Peyer's patch (tissue), 4 donors: ENCODE measurements at regions not wholly inside any gene's neighbourhood (a gene's known extent, or its start where the extent isn't known, plus 50 kb on each side); places are given as distances from the start of the nearest gene placed in this dataset.

ENCODE experiments used
- POLR2A ChIP-seq, 2 donors: fragments of 450-650 bp; IDR thresholded peaks; one replicate each; pipeline ENCODE4 v1.5.1; 2017; ENCODE audit warnings: antibody characterized with exemption in 2 of 2, mild to moderate bottlenecking in 2 of 2, moderate library complexity in 2 of 2
- TF ChIP-seq, protein P1 (sequence below), 6 experiments: fragments of 450-650 bp in 4 of 6; fragments of 200-600 bp in 2 of 6; sonication (generic) in 1 of 6; IDR thresholded peaks; one replicate each; pipeline ENCODE4 v1.5.1; 2017 to 2019; ENCODE audit warnings: antibody characterized with exemption in 6 of 6, mild to moderate bottlenecking in 3 of 6, moderate library complexity in 1 of 6

DNA sequence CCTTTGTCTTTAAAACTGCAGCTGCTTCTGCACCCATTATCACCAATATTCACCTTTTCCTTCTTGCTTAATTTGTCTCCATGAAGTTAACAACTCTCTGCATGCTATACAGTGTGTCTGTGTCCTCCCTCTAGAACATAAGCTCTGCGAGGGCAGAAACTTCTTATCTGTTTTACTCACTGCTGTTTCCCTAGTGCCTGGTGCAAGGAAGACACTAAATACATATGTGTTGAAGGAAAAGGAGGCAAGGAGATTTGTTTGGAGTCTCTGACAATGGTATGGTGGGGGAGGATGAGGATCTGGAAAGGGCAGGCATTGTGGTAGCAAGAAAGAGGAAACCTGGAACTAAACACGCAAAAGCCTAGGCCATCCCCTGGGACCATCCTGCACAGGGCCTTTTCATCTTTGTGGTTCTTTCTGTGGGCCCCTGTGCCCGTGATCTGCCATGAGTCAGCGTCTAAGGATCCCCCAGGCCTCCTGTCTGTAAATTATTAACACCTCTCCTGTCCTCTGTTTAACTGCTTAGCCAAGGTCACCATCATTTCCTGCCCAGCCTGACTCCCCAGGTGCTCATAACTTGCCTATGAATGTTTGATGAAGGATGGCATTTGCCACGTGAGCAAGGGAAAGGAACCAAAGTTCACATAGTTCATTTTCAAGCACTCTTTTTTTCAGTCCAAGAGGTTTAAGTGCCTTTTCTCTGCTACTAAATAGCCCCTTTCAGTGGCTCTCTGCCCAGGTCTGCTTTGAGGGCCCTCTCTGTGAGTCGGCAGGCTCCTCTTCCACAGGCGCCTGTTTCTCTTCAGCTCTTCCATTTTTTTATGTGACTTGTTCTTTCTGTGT is 131.1 kb downstream of the RASSF10 start:
- TF ChIP-seq, protein P1, sequence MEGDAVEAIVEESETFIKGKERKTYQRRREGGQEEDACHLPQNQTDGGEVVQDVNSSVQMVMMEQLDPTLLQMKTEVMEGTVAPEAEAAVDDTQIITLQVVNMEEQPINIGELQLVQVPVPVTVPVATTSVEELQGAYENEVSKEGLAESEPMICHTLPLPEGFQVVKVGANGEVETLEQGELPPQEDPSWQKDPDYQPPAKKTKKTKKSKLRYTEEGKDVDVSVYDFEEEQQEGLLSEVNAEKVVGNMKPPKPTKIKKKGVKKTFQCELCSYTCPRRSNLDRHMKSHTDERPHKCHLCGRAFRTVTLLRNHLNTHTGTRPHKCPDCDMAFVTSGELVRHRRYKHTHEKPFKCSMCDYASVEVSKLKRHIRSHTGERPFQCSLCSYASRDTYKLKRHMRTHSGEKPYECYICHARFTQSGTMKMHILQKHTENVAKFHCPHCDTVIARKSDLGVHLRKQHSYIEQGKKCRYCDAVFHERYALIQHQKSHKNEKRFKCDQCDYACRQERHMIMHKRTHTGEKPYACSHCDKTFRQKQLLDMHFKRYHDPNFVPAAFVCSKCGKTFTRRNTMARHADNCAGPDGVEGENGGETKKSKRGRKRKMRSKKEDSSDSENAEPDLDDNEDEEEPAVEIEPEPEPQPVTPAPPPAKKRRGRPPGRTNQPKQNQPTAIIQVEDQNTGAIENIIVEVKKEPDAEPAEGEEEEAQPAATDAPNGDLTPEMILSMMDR (IDR thresholded peaks at IDR 0.05), result no peak
- no peak for TF ChIP-seq POLR2A (IDR thresholded peaks at IDR 0.05)
